ENCODE measurements at regions not wholly inside any gene's neighbourhood (a gene's known extent, or its start where the extent isn't known, plus 50 kb on each side); places are given as distances from the start of the nearest gene placed in this dataset.

DNA sequence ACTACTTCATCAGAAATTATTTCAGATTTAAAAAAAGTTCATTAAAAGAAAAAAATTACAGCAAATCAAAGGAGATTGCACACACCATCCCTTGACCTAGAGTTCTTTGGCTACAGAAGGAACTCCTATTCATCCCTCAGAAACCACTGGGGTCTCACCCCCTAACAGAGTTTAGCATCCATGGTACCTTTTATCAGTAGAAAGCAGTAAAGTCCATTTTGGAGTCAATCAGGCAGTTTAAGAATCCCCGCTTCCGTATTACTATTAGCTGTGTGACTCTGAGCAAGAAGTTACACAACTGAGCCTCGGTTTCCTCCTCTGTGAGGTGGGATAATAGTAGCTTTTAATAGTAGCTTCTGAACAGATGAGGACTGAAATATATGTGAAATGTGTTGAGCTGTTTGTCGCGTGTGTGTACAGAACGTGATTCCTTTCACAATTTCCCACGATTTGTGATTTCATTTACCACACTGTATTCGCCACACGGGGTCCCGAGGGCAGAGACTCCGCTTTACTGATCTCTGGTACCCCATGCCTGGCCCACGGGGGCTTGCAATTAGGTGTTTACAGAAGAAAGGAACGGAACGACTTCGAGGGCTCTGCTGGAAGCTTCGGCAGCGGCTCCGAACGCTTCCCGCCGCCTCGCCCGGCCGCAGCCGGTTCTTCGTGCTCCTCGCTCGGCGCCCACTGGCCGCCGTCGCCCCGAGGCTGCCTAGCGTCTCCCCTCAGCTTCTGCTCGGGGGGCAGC lies 72.5 kb upstream of the ZBED5 start:
- peaks cover 0 to 30% of the 10 kb centered on the region in 2 donors for H3K4me1 ChIP-seq
- H3K27me3 ChIP-seq, result no peaks in the 10 kb centered on the region
- H3K4me3 ChIP-seq, result peak overlapping the region; percentile 57 to 72
- DNase-seq (ENCODE audit: low spot score in 2 of 2), result no peak
- H3K27ac ChIP-seq, result peak overlapping the region; percentile 95 to 98
- H3K36me3 ChIP-seq, result no peaks in the 10 kb centered on the region
- intact Hi-C loops (cut with DNase I), result loop anchor here (2.0 to 10.0 kb wide), 5 partner anchors 22 to 1357 kb away; partner anchors contain the start of gene GALNT18
- TF ChIP-seq, protein P1, sequence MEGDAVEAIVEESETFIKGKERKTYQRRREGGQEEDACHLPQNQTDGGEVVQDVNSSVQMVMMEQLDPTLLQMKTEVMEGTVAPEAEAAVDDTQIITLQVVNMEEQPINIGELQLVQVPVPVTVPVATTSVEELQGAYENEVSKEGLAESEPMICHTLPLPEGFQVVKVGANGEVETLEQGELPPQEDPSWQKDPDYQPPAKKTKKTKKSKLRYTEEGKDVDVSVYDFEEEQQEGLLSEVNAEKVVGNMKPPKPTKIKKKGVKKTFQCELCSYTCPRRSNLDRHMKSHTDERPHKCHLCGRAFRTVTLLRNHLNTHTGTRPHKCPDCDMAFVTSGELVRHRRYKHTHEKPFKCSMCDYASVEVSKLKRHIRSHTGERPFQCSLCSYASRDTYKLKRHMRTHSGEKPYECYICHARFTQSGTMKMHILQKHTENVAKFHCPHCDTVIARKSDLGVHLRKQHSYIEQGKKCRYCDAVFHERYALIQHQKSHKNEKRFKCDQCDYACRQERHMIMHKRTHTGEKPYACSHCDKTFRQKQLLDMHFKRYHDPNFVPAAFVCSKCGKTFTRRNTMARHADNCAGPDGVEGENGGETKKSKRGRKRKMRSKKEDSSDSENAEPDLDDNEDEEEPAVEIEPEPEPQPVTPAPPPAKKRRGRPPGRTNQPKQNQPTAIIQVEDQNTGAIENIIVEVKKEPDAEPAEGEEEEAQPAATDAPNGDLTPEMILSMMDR (IDR thresholded peaks at IDR 0.05), result peak in 1 of 3 experiments; percentile 3
- no peaks in the 10 kb centered on the region for H3K9me3 ChIP-seq

DNA sequence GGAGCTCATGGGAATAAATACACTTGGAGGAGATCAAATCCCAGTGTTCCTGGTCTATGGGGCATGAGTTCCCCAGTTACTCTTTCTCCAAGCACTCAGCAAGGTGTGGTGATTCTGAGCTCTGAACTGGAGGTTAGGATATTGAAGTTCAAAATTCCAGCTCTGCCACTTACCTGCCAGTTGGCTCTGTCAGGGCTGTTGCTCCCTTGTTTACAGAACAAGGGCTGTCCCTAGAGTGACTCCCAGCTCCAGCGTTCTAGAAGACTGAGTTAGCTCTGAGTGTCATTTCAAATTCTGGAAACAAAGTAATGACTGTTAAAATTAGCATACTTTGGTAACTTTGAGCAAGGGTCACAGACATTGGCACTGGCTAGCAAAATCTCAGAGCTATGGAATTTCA lies 69.7 kb upstream of the ZBED5 start:
- Histone ChIP-seq H3K27ac (peak overlapping the region; percentile 57 to 71), H3K27me3 (no peaks in the 10 kb centered on the region), H3K4me1 (peaks cover 0 to 22% of the 10 kb centered on the region in 2 donors), H3K36me3 (no peaks in the 10 kb centered on the region), H3K4me3 (no peak overlapping the region), H3K9me3 (no peaks in the 10 kb centered on the region)
- intact Hi-C loops (cut with DNase I), result no loop called here
- no peak for DNase-seq (ENCODE audit: low spot score in 2 of 2)
- TF ChIP-seq, protein P1 (IDR thresholded peaks at IDR 0.05), result no peak

DNA sequence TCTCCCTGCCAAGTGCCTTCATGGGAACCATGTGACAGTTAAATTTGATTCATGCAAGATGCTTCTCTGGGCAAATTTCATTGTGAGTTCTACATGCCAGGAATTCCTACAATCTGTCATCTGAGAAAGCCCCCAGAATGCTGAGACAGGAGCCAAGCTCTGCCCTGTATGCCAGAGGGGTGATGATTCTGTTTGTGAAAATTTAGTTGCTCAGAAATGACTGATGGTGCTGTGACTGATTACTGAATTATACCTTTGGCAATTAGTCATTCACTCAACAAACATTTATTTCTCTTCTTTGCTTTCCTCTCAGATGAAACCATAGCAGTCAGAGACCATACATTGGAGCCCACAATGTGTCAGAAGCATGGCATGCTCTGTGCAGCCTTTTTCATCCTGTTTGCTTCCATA lies 69.0 kb upstream of the ZBED5 start:
- H3K27ac ChIP-seq, result peak overlapping the region in 1 of 2 donors; percentile 71
- intact Hi-C loops (cut with DNase I), result no loop called here
- no peak for DNase-seq (ENCODE audit: low spot score in 2 of 2)

DNA sequence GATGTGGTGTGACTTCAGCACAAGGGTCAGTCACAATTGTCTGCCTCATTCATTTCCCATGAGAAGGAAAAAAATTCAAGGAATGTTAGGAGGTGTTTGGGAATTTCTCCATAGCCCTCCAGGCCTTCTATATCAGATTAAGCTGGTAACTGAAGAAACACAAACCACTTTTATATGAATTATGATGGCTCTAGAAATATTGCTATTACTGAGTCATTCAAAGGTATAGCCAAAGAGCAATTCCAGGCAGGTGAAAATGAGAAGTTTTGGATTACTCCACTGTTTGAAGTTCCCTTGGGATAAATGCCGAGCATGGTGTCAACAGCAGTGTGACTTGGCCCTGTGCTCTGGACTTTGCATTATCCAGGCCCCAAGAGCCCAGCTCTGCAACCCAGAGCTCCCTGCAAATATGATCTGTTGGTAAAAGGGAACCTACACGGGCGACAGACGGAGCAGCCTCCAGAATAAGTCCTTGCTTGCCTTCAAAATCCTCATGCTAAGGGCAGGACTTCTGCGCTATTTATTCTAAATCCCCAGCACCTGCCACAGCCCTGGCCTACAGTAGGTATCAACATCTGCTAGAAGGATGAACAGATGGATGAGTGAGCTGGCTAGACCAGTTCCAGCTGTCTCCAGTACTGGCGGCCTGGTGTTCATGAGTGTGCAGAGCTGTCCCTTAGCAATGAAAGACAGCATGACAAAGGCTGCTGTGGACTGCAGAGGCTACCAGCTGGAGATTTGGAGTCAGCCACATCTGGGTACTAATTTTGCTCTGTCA lies 67.5 kb upstream of the ZBED5 start:
- H3K27ac ChIP-seq, result no peak overlapping the region
- no peak for DNase-seq (ENCODE audit: low spot score in 2 of 2)
- peaks cover 0 to 17% of the 10 kb centered on the region in 2 donors for H3K4me1 ChIP-seq
- intact Hi-C loops (cut with DNase I), result no loop called here
- TF ChIP-seq, protein P1 (IDR thresholded peaks at IDR 0.05), result no peak
- no peak overlapping the region for H3K4me3 ChIP-seq
- no peaks in the 10 kb centered on the region for H3K36me3 ChIP-seq
- no peaks in the 10 kb centered on the region for H3K27me3 ChIP-seq
- H3K9me3 ChIP-seq, result no peaks in the 10 kb centered on the region

More for the DNA sequence above, 69.0 kb upstream of the ZBED5 start:
- no peaks in the 10 kb centered on the region for H3K9me3 ChIP-seq
- H3K27me3 ChIP-seq, result no peaks in the 10 kb centered on the region
- TF ChIP-seq, protein P1 (IDR thresholded peaks at IDR 0.05), result no peak
- no peaks in the 10 kb centered on the region for H3K36me3 ChIP-seq
- no peak overlapping the region for H3K4me3 ChIP-seq
- peaks cover 0 to 17% of the 10 kb centered on the region in 2 donors for H3K4me1 ChIP-seq

DNA sequence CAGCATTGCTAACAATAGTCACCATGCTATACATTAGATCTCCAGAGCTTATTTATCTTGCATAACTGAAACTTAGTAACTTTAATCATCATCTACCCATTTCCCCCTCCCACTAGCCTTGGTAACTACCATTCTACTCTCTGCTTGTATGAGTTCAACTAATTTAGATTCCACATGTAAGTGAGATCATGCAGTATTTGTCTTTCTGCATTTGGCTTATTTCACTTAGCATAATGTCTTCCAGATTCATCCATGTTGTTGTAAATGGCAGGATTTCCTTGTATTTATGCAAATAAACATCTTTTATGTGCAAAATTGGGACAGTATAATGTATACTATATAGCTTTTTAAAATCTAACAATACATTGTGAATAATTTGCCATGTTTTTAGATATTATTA lies 66.0 kb upstream of the ZBED5 start:
- intact Hi-C loops (cut with DNase I), result no loop called here
- TF ChIP-seq, protein P1 (IDR thresholded peaks at IDR 0.05), result no peak
- DNase-seq (ENCODE audit: low spot score in 2 of 2), result no peak
- Histone ChIP-seq H3K4me3 (no peak overlapping the region), H3K9me3 (no peaks in the 10 kb centered on the region), H3K27me3 (no peaks in the 10 kb centered on the region), H3K4me1 (peaks cover 0 to 17% of the 10 kb centered on the region in 2 donors), H3K27ac (no peak overlapping the region), H3K36me3 (no peaks in the 10 kb centered on the region)
